ENCODE measurements at regions not wholly inside any gene's neighbourhood (a gene's known extent, or its start where the extent isn't known, plus 50 kb on each side); places are given as distances from the start of the nearest gene placed in this dataset.

GRCh38 chr3:18625085-18625484, 199.9 kb upstream of the SATB1 start:
- Histone ChIP-seq H3K36me3 (no peaks in the 10 kb centered on the region), H3K27me3 (no peaks in the 10 kb centered on the region), H3K4me3 (no peak overlapping the region), H3K9me3 (no peaks in the 10 kb centered on the region)
- DNase-seq, result no peak

- Histone ChIP-seq H3K9me3 (no peaks in the 10 kb centered on the region), H3K36me3 (no peaks in the 10 kb centered on the region), H3K27me3 (no peaks in the 10 kb centered on the region), H3K4me3 (no peak overlapping the region)
- no peak for DNase-seq
Measured at GRCh38 chr3:18623220-18623619, 198.1 kb upstream of the SATB1 start.

GRCh38 chr3:18618723-18619122, 193.6 kb upstream of the SATB1 start:
- H3K36me3 ChIP-seq, result no peaks in the 10 kb centered on the region
- H3K27me3 ChIP-seq, result no peaks in the 10 kb centered on the region
- H3K9me3 ChIP-seq, result no peaks in the 10 kb centered on the region
- no peak overlapping the region for H3K4me3 ChIP-seq
- DNase-seq, result no peak

- Histone ChIP-seq H3K4me3 (no peak overlapping the region), H3K9me3 (no peaks in the 10 kb centered on the region), H3K36me3 (no peaks in the 10 kb centered on the region), H3K27me3 (no peaks in the 10 kb centered on the region)
- DNase-seq, result no peak
Measured at GRCh38 chr3:18611991-18612390, 186.9 kb upstream of the SATB1 start.

- Histone ChIP-seq H3K9me3 (no peaks in the 10 kb centered on the region), H3K27me3 (no peaks in the 10 kb centered on the region), H3K4me3 (no peak overlapping the region), H3K36me3 (no peaks in the 10 kb centered on the region)
- no peak for DNase-seq
Measured at GRCh38 chr3:18609187-18609586, 184.0 kb upstream of the SATB1 start.

GRCh38 chr3:18597919-18598318, 172.8 kb upstream of the SATB1 start:
- H3K36me3 ChIP-seq, result no peaks in the 10 kb centered on the region
- DNase-seq, result no peak

GRCh38 chr3:18593231-18593630, 168.1 kb upstream of the SATB1 start:
- DNase-seq, result no peak
- Histone ChIP-seq H3K36me3 (no peaks in the 10 kb centered on the region), H3K9me3 (no peaks in the 10 kb centered on the region), H3K27me3 (no peaks in the 10 kb centered on the region), H3K4me3 (no peak overlapping the region)

More at GRCh38 chr3:18597919-18598318, 172.8 kb upstream of the SATB1 start:
- no peaks in the 10 kb centered on the region for H3K9me3 ChIP-seq
- H3K4me3 ChIP-seq, result no peak overlapping the region
- no peaks in the 10 kb centered on the region for H3K27me3 ChIP-seq

GRCh38 chr3:18591120-18591519, 166.0 kb upstream of the SATB1 start:
- H3K9me3 ChIP-seq, result no peaks in the 10 kb centered on the region
- no peak overlapping the region for H3K4me3 ChIP-seq
- no peak for DNase-seq
- H3K36me3 ChIP-seq, result no peaks in the 10 kb centered on the region
- no peaks in the 10 kb centered on the region for H3K27me3 ChIP-seq

GRCh38 chr3:18586076-18586475, 160.9 kb upstream of the SATB1 start:
- H3K4me3 ChIP-seq, result no peak overlapping the region
- DNase-seq, result no peak
- no peaks in the 10 kb centered on the region for H3K36me3 ChIP-seq
- H3K27me3 ChIP-seq, result no peaks in the 10 kb centered on the region
- H3K9me3 ChIP-seq, result no peaks in the 10 kb centered on the region

- Histone ChIP-seq H3K9me3 (no peaks in the 10 kb centered on the region), H3K27me3 (no peaks in the 10 kb centered on the region)
Measured at GRCh38 chr3:18585004-18585968, 160.1 kb upstream of the SATB1 start.

GRCh38 chr3:18580268-18580667, 155.1 kb upstream of the SATB1 start:
- no peaks in the 10 kb centered on the region for H3K27me3 ChIP-seq
- H3K36me3 ChIP-seq, result no peaks in the 10 kb centered on the region
- no peaks in the 10 kb centered on the region for H3K9me3 ChIP-seq
- no peak for DNase-seq
- H3K4me3 ChIP-seq, result no peak overlapping the region

More at GRCh38 chr3:18585004-18585968, 160.1 kb upstream of the SATB1 start:
- no peaks in the 10 kb centered on the region for H3K36me3 ChIP-seq
- no peak overlapping the region for H3K4me3 ChIP-seq
- no peak for DNase-seq

GRCh38 chr3:18579661-18580060, 154.5 kb upstream of the SATB1 start:
- Histone ChIP-seq H3K36me3 (no peaks in the 10 kb centered on the region), H3K27me3 (no peaks in the 10 kb centered on the region), H3K9me3 (no peaks in the 10 kb centered on the region), H3K4me3 (no peak overlapping the region)
- DNase-seq, result no peak

- H3K4me3 ChIP-seq, result no peak overlapping the region
- no peaks in the 10 kb centered on the region for H3K9me3 ChIP-seq
- H3K27me3 ChIP-seq, result no peaks in the 10 kb centered on the region
- no peaks in the 10 kb centered on the region for H3K36me3 ChIP-seq
- DNase-seq, result no peak
Measured at GRCh38 chr3:18575573-18575972, 150.4 kb upstream of the SATB1 start.

GRCh38 chr3:18572809-18573208, 147.7 kb upstream of the SATB1 start:
- no peak for DNase-seq
- H3K4me3 ChIP-seq, result no peak overlapping the region
- H3K27me3 ChIP-seq, result no peaks in the 10 kb centered on the region
- H3K9me3 ChIP-seq, result no peaks in the 10 kb centered on the region
- no peaks in the 10 kb centered on the region for H3K36me3 ChIP-seq

- H3K27me3 ChIP-seq, result no peaks in the 10 kb centered on the region
- DNase-seq, result no peak
- H3K36me3 ChIP-seq, result no peaks in the 10 kb centered on the region
- no peak overlapping the region for H3K4me3 ChIP-seq
- no peaks in the 10 kb centered on the region for H3K9me3 ChIP-seq
Measured at GRCh38 chr3:18567293-18567692, 142.2 kb upstream of the SATB1 start.

GRCh38 chr3:18562364-18563154, 137.4 kb upstream of the SATB1 start:
- Histone ChIP-seq H3K9me3 (no peaks in the 10 kb centered on the region), H3K36me3 (no peaks in the 10 kb centered on the region), H3K27me3 (no peaks in the 10 kb centered on the region), H3K4me3 (no peak overlapping the region)
- no peak for DNase-seq

GRCh38 chr3:18559331-18559842, 134.2 kb upstream of the SATB1 start:
- Histone ChIP-seq H3K4me3 (no peak overlapping the region), H3K9me3 (no peaks in the 10 kb centered on the region), H3K27me3 (no peaks in the 10 kb centered on the region), H3K36me3 (no peaks in the 10 kb centered on the region)
- DNase-seq, result no peak

All from MG63 (cell line).